Stimulated activated CD4-positive, alpha-beta T cell treated with anti-CD3 and anti-CD28 coated beads, TNF-alpha, amount 100 ng/mL, for 4 hours (primary cell): ENCODE measurements at regions not wholly inside any gene's neighbourhood (a gene's known extent, or its start where the extent isn't known, plus 50 kb on each side); places are given as distances from the start of the nearest gene placed in this dataset.
A peak's percentile ranks its signal among the peaks of the same experiment; 100 is the strongest.

Experiments
- DNase-seq, 3 experiments: peaks; one replicate each; pipeline ENCODE4 v3.0.0-alpha.2; 2020; ENCODE audit warnings: low read depth in 3 of 3

DNA sequence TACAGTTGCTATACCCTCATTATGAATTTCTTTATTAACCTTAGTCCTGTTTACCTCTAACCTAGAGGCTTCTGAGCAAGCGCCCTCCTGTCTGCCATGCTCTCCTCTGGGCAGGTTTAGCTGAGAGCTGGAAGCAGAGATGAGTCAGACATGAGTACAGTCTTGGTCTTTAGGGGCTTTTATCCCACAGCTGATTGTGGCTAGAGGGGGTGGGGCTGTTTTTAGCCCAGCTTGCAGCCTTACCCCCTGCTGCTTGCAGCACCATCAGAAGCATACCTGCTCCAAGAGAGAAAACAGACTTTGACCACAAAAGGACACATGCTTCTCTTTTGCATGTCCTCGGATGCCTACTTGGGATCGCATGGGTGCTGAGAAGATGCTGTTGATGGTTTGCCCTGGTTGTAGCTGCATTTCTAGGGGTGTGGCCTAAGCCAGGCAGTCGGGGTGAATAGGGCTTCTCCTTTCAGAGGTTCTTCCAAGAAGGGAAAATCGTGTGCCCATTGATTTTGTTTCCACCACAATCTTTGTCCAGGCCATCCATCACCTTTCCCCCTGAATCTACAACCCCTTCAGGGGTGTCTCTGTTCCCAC is 115.0 kb upstream of the LGALSL start:
- no peak for DNase-seq

DNA sequence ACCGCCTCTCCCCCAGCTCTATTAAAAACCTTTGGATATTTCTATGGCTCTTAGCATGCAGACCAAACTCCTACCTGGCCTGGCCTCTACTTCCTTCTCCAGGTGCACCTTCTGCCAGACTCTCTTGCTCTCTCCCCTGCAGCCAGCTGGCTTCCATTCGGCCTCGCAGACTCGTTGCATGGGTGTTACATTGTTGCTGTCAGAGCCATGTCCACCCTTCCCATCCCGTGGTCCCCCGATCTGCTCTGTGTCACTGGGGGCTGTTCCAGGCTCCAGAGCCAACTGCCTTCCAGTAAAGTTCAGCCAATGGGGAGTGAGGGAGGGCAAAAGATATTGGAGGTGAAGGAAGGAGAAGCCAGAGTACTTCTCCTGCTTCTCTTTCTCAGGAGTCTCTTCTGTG is 112.5 kb upstream of the LGALSL start:
- no peak for DNase-seq

DNA sequence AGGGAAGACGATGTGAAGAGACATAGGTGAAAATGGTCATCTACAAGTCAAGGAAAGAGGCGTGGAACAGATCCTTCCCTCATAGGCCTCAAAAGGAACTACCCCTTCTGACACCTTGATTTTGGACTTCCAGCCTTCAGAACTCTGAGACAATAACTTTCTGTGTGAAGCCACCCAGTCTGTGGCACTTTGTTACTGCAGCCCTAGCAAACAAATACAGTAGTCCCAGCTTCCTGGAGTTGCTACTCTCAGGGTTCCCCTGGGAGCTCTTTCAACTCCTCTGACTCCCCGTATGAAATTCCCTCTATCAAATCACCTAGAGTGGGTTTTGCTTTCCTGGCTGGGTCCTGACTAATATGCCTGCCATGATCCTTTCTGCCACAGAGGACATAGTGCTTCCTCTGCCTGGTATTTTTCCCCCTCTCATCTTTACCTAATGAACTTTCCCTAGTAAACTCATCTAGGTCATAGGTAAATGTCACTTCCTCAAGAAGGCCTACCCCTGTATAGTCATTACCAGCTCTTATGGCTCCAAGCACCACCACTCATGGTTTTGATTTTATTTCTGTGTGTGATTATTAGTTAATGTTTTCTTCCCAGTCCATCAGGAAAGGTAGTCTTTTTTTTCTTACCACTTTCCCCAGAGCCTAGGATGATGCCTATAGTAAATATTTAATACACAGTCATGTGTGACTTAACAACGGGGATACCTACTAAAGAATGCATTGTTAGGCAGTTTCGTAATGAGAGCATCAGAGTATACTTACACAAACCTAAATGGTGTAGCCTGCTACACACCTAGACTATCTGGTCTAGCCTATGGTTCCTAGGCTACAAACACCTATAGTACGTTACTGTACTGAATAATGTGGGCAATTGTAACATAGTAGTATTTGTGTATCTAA is 111.5 kb upstream of the LGALSL start:
- no peak for DNase-seq

DNA sequence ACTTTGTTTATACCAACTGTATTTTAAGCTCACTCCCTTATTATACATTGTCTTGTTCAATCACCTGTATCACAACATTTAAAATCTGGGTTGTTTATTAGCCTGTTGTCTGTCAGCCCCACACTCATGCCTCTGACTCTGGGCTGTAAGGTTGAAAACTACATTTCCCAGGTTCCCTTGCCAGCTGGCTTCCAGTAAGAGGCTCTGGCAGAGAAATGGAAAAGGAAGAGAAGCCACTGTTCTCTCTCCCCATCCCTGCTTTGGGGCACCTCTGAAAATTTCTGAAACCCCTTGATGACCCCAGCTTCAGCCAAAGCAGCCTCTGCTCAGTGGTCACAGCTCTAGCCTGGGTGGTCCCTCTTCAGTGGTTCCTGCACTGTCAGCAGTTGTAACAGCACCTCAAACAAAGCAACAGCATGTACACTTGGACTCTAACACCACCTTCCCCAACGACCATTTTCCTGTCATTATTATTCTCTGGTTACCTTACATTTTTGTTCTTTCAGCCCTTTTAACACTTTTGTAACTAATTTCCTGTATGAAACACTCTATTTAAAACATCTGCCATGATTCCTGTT is 108.9 kb upstream of the LGALSL start:
- DNase-seq: no peak

DNA sequence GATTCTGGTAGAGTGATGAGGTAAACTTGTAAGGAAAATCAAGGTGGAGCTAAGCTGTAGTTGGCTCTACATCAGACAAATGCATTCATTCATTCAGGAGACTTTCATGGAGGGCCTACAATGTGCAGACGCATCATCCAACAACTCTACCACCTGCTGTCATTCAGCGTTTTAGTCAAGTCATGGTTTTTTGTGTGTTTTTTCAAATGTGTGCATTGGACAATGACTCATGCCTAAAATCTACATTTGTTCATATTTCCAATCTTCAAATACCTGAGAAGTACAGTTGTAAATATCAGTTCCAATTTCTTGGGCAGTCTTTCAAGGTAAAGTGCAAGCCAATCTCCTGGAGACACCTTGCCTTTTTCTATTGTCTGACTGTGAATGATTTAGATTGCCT is 108.0 kb upstream of the LGALSL start:
- DNase-seq: no peak

DNA sequence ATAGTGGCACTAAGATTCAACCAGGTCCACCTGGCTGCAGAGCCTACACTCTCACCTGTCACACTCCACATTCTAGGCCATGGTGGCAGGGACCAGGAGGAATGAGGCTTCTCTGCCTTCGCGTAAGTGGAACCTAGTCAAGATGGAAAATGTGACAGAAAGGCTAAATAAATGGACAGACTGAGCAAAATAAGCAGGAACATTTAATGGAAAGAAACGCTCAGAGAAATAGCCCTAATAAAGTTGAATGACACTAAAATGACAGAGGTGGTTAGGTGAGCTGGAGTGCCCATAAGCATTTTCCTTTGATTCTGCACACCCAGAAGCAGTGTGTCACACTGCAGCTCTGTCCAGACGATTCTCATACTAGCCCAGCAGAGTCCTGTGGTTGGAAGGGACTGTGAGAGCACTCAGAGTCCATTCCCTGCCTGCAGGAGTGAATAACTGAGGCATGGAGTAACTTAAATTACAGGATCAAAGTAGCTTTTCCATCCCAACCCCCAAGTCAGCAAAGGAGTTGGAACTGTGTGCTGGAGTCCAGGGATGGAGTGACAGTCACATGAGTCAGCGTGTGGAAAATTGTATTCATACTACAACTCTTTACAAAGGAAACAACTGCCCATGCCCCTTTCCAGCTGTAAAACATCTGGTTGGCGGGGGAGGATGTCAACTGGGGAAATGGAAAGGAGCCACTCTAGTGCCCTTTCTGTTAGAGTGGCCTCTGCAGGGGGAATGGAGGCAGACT is 105.4 kb upstream of the LGALSL start:
- no peak for DNase-seq

DNA sequence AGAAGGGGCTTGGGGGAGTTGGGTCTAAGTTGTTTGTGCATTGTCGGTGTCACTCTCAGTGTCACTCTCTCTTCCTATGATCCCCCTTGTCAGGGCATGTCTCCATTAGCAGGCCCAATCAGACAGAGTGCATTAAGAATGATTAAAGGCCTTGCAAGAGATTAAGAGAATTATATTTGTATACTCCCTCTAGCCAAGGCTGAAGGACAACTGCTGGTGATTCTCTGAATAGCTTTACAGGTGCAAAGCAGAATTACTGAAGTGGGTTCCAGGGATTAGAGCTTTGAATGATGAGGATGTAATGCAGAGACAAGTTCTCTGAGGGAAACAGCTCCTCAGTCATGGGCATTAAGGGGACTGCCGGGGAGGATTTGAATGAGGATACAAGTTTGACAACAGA is 104.8 kb upstream of the LGALSL start:
- DNase-seq: no peak

DNA sequence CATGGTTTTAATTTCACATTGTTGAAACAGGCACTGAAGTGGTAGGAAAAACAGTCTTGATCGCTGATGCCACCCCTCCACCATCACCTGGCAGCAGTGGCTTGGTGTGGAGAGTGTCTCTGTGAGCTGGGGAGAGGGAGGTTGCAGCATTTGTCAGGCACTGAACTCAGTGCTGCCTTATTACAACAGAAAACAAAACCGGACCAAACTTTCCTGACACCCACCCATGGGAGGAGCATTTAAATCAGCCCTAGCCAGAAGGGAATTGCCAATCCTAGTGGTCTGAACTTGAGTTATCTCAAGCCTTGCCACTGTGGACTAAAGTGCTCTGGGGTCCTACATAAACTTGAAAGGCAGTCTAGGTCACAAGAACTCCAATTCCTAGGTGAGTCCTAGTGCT is 103.0 kb upstream of the LGALSL start:
- no peak for DNase-seq

DNA sequence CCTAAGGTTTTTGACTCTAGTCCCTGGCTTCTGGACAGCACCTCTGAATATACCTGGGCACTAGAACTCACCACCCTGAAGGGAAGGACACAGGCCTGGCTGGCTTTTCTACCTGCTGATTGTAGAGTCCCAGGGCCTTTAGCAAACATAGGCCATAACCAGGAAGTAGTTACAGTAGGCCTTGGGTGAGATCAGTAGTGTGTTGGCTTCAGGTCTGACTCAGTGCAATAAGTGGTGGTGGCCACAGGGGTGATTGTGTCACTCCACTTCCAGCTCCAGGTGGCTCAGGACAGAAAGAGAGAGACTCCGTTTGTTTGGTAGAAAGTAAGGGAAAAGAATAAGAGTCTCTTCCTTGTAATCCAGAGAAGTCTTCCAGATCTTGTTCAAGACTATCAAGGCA is 101.7 kb upstream of the LGALSL start:
- DNase-seq: no peak

DNA sequence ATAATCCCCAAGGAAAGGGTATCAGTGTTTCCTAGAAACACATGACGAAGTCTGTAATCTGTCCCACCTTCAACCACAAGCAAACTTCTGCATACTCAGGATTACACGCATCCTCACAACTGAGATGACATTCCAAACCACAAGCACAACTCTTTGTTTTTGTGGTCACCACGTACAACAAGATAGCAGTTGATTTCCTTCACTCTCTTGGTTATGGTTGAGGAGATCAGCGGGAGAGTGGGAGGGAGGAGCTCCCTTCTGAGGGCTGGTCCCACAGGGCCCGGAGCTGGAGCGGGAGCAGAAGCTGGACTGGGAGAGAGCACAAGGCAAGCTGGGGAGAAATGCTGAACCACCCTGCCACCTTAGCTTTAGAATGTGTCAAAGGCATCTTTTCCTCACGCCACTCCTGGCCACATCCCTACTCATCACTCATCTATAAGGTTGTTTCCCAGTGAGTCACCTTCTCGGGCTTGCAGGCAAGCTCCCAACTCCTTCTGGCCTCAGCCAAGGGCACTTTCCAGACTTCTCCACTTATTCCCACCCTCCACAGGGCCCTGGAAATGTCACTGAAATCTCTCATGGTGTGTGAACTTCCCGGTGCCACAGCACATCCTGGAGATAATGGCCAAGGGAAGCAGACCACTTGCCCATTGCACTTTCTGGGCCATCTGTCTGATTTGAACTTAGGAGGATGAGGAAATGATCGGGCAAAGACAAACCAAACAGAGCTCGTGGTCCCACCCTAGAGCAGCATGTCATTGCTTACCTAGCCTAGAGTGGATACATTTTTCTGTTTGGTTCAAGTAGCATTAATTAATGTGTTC is 98.9 kb upstream of the LGALSL start:
- DNase-seq: no peak

DNA sequence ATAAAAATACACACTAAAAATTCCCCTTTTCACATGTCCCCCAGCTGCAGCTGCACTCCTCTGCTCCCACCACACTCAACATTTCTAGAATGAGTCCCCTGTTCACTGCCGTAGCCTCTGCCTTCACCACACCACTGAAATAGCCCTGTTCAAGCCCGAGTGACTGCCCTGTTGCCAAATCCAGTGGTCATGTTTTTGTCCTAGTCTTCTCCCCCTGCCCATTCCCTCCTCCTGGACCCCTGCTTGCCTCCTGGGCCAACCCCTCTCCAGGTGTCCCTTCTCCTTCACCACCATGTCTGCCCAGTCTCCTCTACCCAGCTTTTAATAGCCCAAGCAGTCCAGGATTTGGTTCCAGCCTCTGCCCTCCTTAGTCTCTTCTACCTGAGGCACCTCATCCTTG is 97.1 kb upstream of the LGALSL start:
- DNase-seq: no peak

DNA sequence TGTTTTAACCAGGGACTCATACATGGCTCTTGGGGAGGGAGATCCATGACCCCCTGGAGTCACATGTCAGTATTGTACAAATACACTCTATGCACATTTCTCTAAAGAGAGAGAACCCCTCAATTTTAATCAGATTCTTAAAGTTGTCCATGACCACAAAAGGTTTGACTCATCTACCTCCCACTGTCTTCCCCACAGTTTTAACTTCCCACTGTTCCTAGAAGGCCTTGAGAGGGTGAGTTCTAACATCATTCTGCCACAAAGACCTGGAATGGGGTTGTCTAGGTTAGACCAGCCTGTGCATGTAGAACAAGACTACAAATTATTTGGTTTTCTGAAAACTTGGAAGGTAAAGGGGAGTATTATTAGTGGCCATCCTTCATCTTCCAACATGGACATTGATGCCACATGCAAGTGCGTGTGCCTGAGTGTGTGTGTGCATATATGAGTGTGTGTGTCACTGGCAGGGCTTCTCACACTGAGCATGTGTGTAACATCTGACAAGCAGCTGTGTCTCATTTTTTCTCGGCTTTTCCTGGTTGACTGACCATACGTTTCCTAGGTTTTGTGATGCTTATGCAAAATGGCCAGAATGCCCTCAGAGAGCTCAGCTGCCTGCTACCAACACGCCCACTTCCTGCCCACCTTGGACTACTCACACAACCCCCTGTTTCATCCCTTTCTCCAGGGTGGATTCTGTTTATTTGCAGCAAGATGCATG is 94.6 kb upstream of the LGALSL start:
- DNase-seq: no peak

DNA sequence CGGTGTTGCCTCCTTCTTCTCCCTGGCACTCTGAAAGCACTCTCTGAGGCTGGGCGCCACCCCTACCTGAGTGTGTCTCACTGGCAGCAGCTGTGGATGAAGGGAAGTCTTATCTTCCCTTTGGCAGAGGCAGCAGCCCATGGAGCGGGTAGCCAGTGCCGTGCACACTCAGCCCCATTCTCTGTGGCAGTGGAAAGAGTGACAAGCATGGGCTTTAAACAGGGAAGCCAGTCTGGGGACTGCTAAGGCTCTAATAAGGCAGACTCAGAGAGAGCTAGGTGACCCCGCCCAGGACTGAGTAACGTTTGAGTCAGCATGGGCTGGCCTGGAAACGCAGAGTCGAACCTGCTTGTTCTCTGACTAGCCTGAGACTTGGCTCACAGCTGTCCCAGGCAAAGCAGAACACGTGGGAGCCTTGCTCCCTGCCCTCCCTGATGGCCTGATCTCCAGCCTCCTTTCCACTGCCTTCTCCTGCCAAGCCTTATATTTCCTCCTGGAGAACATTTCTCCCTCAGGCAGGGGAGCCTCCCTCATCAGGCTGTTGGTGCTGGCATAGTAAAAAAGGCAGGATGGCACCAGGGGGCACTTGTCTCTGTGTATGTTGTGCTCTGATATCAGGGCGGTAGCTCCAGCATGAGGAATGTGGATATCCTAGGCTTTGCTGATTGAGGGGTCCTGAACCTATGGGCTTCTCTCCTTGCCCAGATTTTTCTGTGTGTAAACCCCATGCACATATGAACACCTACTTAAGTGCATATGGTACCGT is 93.9 kb upstream of the LGALSL start:
- peak; percentile 5 to 32 (median 15) for DNase-seq

DNA sequence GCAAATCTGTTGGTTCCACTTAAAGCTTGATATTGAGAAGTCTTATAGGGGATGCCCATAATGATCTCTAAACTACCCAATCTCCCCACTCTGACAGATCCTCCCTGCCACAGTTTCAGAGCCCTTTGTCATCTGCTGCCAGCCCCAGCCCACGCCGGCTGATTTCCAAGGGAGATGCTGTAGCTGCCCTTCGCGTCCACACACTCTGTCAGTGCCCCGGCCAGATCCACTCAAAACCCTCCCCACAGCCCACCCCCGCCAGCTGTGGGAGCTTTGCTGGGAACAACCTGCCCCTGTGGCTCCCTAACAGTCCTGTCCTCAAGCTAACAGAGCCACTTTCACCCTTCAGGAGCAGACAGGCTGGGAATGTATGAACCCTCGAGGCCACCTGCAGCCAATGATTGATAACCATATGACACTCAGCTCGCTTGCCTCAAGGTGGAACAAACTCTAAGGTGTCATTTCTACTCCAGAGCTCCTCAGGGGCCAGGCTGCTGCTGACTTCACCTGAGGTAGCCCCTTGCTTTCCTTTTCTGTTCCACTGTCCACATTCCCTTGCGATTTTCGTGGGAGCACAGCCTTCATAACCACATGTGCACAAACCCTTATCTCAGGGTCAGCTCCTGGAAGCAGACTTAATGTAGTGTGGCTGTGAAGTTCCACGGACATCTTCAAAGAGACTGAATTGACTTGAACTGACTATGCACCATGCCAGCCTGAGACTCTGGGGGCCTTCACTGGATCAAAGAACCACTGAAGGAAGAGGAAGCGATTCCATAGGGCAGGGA is 92.6 kb upstream of the LGALSL start:
- DNase-seq: no peak

DNA sequence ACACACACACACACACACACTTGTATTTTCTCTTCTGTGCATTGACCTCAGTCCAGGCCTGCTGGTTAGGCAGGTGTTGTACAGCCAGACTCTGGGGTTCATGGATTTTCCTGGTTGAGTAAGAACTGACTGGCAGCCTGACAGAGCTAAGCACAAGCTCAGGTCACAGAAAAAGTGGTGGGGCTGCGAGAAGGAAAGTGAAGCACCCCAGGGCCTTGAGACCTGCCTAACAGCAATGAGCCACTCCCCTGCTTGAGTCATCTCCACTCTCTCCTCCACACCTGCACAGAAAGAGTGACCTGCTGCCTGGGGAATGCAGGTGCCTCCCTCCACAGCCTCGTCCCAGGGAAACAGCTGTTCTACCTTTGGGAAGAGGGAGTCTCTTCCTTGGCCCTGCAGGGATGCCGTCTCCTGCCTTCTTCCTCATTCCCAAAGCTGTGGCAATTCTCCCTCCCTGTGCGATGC is 91.4 kb upstream of the LGALSL start:
- DNase-seq: no peak

DNA sequence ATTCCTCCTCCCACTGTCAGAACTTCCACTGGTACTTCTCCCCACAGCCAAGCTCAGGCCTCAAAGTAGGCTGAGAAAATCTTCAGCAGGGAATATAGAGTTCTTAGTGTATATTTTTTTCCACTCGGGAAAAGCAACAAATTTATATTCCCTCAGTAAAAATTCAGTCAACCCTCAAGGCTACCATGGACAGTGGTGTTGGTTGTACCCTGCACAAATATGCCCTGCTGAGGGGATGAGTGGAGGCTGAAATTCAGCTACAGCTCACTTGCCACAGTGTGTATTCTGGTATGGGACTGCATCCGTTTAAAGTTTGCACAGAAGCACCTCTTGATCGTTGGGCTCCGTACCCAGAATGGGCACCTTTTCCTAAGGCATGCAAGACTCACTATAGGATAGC is 90.8 kb upstream of the LGALSL start:
- no peak for DNase-seq

DNA sequence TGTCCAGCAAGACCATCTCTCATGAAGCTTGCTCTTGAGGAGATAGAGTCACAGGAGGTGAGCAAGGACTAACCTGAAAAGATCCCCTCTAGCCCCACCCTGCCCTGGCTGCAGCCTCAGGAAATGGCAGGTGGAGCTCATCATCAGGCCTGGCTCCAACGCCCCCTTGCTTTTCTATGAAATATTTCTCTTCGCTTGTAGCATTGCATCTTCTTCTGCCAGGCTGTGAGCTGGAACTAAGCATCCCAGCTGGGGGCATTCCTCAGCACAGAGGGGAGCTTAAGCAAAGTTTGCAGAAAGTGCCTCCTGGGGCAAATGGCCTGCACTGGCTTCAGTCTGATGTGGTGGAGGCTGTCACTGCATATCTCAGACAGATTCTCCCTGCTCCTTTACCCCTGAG is 90.1 kb upstream of the LGALSL start:
- DNase-seq: no peak

DNA sequence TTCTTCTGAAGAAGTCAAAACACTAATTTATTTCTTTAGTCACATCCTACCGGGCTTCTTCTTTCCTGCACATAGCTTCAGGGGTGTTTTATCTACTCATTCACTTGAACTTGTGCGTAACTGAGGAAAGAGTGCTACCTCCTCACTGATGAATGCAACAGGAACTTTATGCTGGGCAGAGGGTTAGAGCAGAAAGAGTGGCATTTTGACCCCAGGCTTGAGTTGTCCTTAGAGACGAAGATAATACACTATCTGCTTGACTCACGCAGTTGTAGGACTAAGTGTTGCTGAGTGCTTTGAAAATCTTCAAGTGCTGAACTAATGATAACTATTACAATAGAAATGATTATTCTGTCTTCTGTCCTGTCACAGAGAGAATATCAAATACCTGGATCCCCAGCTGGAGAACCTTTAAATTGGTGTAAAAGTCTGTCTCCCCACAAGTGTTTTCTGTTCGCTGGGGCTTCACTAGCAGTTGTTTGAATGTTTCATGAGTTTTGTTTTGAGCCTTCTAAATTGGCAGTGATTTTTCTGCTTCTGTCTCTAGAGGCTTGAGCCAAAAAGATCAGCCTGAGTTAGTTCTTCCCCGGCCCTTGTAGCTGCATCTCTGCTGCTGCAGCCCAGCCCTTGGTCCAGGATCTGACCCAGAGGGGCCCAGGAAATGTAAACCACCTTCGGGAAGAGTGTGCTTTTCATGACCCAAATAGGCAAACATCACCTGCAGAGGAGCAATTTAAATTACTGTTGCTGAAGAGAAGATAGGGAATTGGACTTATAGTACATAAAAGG is 86.3 kb upstream of the LGALSL start:
- DNase-seq: no peak
